ENCODE measurements at regions not wholly inside any gene's neighbourhood (a gene's known extent, or its start where the extent isn't known, plus 50 kb on each side); places are given as distances from the start of the nearest gene placed in this dataset.

GRCh38 chr9:80417211-80417773 lies 845.5 kb downstream of the TLE4 start:
- H3K4me2 ChIP-seq (ENCODE audit: low read depth, low read length): no peak overlapping the region
- H3K4me3 ChIP-seq (ENCODE audit: low read length): no peak overlapping the region
- no peaks in the 10 kb centered on the region for H4K20me1 ChIP-seq (ENCODE audit: insufficient read depth, low read length)
- H3K9me2 ChIP-seq (replicated peaks; ENCODE audit: insufficient read depth, low read length): no peaks in the 10 kb centered on the region
- no peak overlapping the region for H3K27ac ChIP-seq (ENCODE audit: low read length)
- H3F3A ChIP-seq (ENCODE audit: insufficient read depth, low read length): no peaks in the 10 kb centered on the region
- no peaks in the 10 kb centered on the region for H3K79me2 ChIP-seq (ENCODE audit: low read length)
- H2AFZ ChIP-seq (ENCODE audit: low read length): no peak overlapping the region
- TF ChIP-seq EZH2phosphoT487 (IDR thresholded peaks at IDR 0.05; ENCODE audit: low read length) (no peak), EZH2 (optimal IDR thresholded peaks at IDR 0.05; ENCODE audit: low read depth, low read length) (no peak)
- TF ChIP-seq, protein P1, sequence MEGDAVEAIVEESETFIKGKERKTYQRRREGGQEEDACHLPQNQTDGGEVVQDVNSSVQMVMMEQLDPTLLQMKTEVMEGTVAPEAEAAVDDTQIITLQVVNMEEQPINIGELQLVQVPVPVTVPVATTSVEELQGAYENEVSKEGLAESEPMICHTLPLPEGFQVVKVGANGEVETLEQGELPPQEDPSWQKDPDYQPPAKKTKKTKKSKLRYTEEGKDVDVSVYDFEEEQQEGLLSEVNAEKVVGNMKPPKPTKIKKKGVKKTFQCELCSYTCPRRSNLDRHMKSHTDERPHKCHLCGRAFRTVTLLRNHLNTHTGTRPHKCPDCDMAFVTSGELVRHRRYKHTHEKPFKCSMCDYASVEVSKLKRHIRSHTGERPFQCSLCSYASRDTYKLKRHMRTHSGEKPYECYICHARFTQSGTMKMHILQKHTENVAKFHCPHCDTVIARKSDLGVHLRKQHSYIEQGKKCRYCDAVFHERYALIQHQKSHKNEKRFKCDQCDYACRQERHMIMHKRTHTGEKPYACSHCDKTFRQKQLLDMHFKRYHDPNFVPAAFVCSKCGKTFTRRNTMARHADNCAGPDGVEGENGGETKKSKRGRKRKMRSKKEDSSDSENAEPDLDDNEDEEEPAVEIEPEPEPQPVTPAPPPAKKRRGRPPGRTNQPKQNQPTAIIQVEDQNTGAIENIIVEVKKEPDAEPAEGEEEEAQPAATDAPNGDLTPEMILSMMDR (IDR thresholded peaks at IDR 0.05; ENCODE audit: low read length): no peak
- no peaks in the 10 kb centered on the region for H3K27me3 ChIP-seq (replicated peaks; ENCODE audit: insufficient read depth, low read length)
- no peaks in the 10 kb centered on the region for H3K9me3 ChIP-seq (replicated peaks; ENCODE audit: insufficient read depth, low read length)
- no peaks in the 10 kb centered on the region for H3K36me3 ChIP-seq (replicated peaks; ENCODE audit: insufficient read depth, low read length)
- H3K4me1 ChIP-seq (ENCODE audit: low read length): no peaks in the 10 kb centered on the region
- H3K9ac ChIP-seq (ENCODE audit: low read length): no peak overlapping the region
- no peak for DNase-seq

- Histone ChIP-seq H3K9ac (ENCODE audit: low read length) (no peak overlapping the region), H3K36me3 (replicated peaks; ENCODE audit: insufficient read depth, low read length) (no peaks in the 10 kb centered on the region), H3K27me3 (replicated peaks; ENCODE audit: insufficient read depth, low read length) (no peaks in the 10 kb centered on the region), H3K4me1 (ENCODE audit: low read length) (no peaks in the 10 kb centered on the region), H2AFZ (ENCODE audit: low read length) (no peak overlapping the region), H4K20me1 (ENCODE audit: insufficient read depth, low read length) (no peaks in the 10 kb centered on the region), H3K27ac (ENCODE audit: low read length) (no peak overlapping the region), H3K9me3 (replicated peaks; ENCODE audit: insufficient read depth, low read length) (no peaks in the 10 kb centered on the region), H3K79me2 (ENCODE audit: low read length) (no peaks in the 10 kb centered on the region), H3F3A (ENCODE audit: insufficient read depth, low read length) (no peaks in the 10 kb centered on the region), H3K4me3 (ENCODE audit: low read length) (no peak overlapping the region), H3K4me2 (ENCODE audit: low read depth, low read length) (no peak overlapping the region), H3K9me2 (replicated peaks; ENCODE audit: insufficient read depth, low read length) (no peaks in the 10 kb centered on the region)
- DNase-seq: no peak
- no peak for TF ChIP-seq EZH2phosphoT487 (IDR thresholded peaks at IDR 0.05; ENCODE audit: low read length)
Measured at GRCh38 chr9:80410106-80410505, 838.3 kb downstream of the TLE4 start.

DNA sequence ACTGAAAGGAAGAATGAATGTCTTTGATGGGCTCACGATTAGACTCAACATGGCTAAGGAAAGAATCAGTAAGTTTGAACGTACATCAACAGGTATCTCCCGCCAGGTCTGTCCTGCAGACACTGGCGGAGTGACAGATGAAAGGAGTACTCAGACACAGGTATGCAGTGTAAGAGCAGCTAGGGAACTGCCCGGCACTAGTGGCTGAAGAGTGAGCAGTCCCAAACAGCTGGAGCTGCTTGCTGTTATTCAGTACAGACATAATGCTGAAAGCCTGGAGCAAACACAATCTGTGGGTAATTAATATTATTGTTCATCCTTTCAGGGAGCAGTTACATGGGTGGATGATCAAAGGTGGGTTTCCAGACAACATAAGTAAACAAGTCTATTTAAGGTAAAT lies 835.5 kb downstream of the TLE4 start:
- Histone ChIP-seq H3K4me1 (ENCODE audit: low read length) (0 out of 2 replicates have a peak, but pooled peaks cover 5% of the 10 kb centered on the region), H3K9ac (ENCODE audit: low read length) (no peak overlapping the region), H3K79me2 (ENCODE audit: low read length) (no peaks in the 10 kb centered on the region), H3K4me3 (ENCODE audit: low read length) (no peak overlapping the region), H3K4me2 (ENCODE audit: low read depth, low read length) (no peak overlapping the region), H3K9me2 (replicated peaks; ENCODE audit: insufficient read depth, low read length) (no peaks in the 10 kb centered on the region), H3K36me3 (replicated peaks; ENCODE audit: insufficient read depth, low read length) (no peaks in the 10 kb centered on the region), H3F3A (ENCODE audit: insufficient read depth, low read length) (no peaks in the 10 kb centered on the region), H3K27me3 (replicated peaks; ENCODE audit: insufficient read depth, low read length) (no peaks in the 10 kb centered on the region), H3K9me3 (replicated peaks; ENCODE audit: insufficient read depth, low read length) (no peaks in the 10 kb centered on the region), H3K27ac (ENCODE audit: low read length) (no peak overlapping the region), H4K20me1 (ENCODE audit: insufficient read depth, low read length) (no peaks in the 10 kb centered on the region), H2AFZ (ENCODE audit: low read length) (no peak overlapping the region)
- no peak for TF ChIP-seq EZH2phosphoT487 (IDR thresholded peaks at IDR 0.05; ENCODE audit: low read length)
- TF ChIP-seq EZH2 (optimal IDR thresholded peaks at IDR 0.05; ENCODE audit: low read depth, low read length): no peak
- TF ChIP-seq, protein P1 (IDR thresholded peaks at IDR 0.05; ENCODE audit: low read length): no peak
- no peak for DNase-seq

DNA sequence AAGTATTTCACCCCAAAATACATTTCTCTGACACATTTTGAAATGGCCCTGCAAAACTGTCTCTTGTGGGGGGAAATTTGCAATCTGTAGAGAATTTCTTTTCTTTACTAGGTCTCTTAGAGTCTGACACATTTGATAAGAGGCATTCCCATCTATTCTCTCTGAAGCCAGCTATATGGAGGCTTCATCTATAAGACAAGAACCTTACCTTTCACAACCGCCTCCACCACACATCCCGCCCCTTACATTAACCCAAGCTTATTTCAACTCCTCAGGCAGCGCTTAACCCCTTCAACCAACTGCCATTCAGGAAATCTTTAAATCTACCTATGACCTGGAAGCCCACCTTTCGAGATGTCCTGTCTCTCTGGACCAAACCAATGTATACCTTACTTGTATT lies 829.5 kb downstream of the TLE4 start:
- no peaks in the 10 kb centered on the region for H3K79me2 ChIP-seq (ENCODE audit: low read length)
- no peaks in the 10 kb centered on the region for H4K20me1 ChIP-seq (ENCODE audit: insufficient read depth, low read length)
- H3K4me3 ChIP-seq (ENCODE audit: low read length): no peak overlapping the region
- DNase-seq: no peak
- no peak overlapping the region for H2AFZ ChIP-seq (ENCODE audit: low read length)
- no peaks in the 10 kb centered on the region for H3K9me3 ChIP-seq (replicated peaks; ENCODE audit: insufficient read depth, low read length)
- TF ChIP-seq EZH2 (optimal IDR thresholded peaks at IDR 0.05; ENCODE audit: low read depth, low read length) (no peak), EZH2phosphoT487 (IDR thresholded peaks at IDR 0.05; ENCODE audit: low read length) (no peak)
- TF ChIP-seq, protein P1 (IDR thresholded peaks at IDR 0.05; ENCODE audit: low read length): no peak
- no peak overlapping the region for H3K9ac ChIP-seq (ENCODE audit: low read length)
- 0 out of 2 replicates have a peak, but pooled peaks cover 5% of the 10 kb centered on the region for H3K4me1 ChIP-seq (ENCODE audit: low read length)
- H3K36me3 ChIP-seq (replicated peaks; ENCODE audit: insufficient read depth, low read length): no peaks in the 10 kb centered on the region
- no peaks in the 10 kb centered on the region for H3F3A ChIP-seq (ENCODE audit: insufficient read depth, low read length)
- H3K27me3 ChIP-seq (replicated peaks; ENCODE audit: insufficient read depth, low read length): no peaks in the 10 kb centered on the region
- no peaks in the 10 kb centered on the region for H3K9me2 ChIP-seq (replicated peaks; ENCODE audit: insufficient read depth, low read length)
- H3K4me2 ChIP-seq (ENCODE audit: low read depth, low read length): no peak overlapping the region
- H3K27ac ChIP-seq (ENCODE audit: low read length): no peak overlapping the region
